Dendritic cell treated with granulocyte-macrophage colony-stimulating factor and Interleukin-4, amounts not matched to agents 40 ng/mL and 50 ng/mL, for 4 days (primary cell): ENCODE measurements at regions not wholly inside any gene's neighbourhood (a gene's known extent, or its start where the extent isn't known, plus 50 kb on each side); places are given as distances from the start of the nearest gene placed in this dataset.

ENCODE experiments used
- H3K27ac Mint-ChIP-seq: one replicate; pipeline ENCODE4 v1.8.0; 2022; ENCODE audit warnings: mild to moderate bottlenecking, mixed read lengths
- H3K27me3 Mint-ChIP-seq: one replicate; pipeline ENCODE4 v1.8.0; 2022; ENCODE audit warnings: mild to moderate bottlenecking, mixed read lengths
- H3K36me3 Mint-ChIP-seq: one replicate; pipeline ENCODE4 v1.8.0; 2022; ENCODE audit warnings: low read depth, mixed read lengths
- H3K4me1 Mint-ChIP-seq: one replicate; pipeline ENCODE4 v1.8.0; 2022; ENCODE audit warnings: low read depth, mixed read lengths
- H3K4me3 Mint-ChIP-seq: one replicate; pipeline ENCODE4 v1.8.0; 2022; ENCODE audit warnings: mild to moderate bottlenecking, moderate library complexity, mixed read lengths
- H3K9me3 Mint-ChIP-seq: one replicate; pipeline ENCODE4 v1.8.0; 2022; ENCODE audit warnings: mixed read lengths
- intact Hi-C: fragments of 100-400 bp; cut with micrococcal nuclease; formaldehyde crosslinking; loops from one replicate; pipeline ENCODE4 v1.15.0; 2022

GRCh38 chr6:147621263-147621662, 112.8 kb downstream of the SAMD5 start:
- Mint-ChIP-seq H3K4me3 (no peak overlapping the region), H3K27ac (no peak overlapping the region), H3K36me3 (no peaks in the 10 kb centered on the region), H3K9me3 (no peaks in the 10 kb centered on the region), H3K4me1 (no peaks in the 10 kb centered on the region), H3K27me3 (no peaks in the 10 kb centered on the region)
- intact Hi-C loops, result no loop called here

DNA sequence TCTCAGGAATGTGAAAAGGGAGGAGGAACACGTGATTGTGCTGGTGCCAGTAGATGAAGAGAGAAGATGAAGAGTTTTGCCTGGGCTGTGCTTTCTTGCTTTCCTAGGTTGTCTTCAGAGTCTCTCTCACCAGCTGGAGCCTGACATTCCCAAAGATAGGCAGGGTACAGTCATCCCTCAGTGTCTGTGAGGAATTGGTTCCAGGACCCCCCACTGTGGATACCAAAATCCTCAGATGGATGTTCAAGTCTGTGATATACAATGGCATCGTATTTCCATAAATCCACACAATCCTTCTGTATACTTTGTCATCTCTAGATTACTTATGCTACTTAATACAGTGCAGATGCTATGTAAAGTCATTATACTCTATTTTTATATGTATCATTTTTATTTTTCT, 113.5 kb downstream of the SAMD5 start:
- no peak overlapping the region for H3K27ac Mint-ChIP-seq

DNA sequence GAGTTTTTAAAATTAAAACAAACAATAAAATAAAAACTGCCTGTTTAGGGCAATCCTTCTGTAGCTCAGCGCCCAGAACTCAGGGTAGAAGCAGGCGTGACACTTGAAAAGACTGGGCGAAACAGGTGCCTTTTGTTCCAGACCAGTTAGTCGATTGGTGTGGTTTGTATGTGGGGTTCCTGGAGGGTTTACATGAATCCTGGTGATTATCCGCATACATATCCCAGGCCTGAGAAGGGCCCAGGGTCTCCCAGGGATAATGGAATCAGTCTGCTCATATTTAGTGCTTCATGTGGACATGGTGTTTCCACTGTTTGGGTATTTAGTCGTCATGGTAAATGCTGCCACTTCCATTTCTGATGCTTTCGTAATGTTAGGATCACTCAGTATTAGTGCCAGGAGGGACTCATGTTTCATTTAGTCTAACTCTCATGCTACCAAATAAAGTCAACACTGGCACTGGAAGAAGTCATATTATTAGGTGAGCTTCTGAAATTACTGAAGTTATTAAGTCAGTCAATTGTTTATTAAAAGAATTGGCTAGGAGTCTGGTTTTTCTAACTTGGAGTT, 116.5 kb downstream of the SAMD5 start:
- Mint-ChIP-seq H3K9me3 (no peaks in the 10 kb centered on the region), H3K27ac (no peak overlapping the region), H3K36me3 (no peaks in the 10 kb centered on the region), H3K27me3 (no peaks in the 10 kb centered on the region), H3K4me1 (no peaks in the 10 kb centered on the region), H3K4me3 (no peak overlapping the region)
- intact Hi-C loops, result no loop called here

More for the DNA sequence above, 113.5 kb downstream of the SAMD5 start:
- intact Hi-C loops, result no loop called here
- Mint-ChIP-seq H3K9me3 (no peaks in the 10 kb centered on the region), H3K4me1 (no peaks in the 10 kb centered on the region), H3K4me3 (no peak overlapping the region), H3K27me3 (no peaks in the 10 kb centered on the region), H3K36me3 (no peaks in the 10 kb centered on the region)

DNA sequence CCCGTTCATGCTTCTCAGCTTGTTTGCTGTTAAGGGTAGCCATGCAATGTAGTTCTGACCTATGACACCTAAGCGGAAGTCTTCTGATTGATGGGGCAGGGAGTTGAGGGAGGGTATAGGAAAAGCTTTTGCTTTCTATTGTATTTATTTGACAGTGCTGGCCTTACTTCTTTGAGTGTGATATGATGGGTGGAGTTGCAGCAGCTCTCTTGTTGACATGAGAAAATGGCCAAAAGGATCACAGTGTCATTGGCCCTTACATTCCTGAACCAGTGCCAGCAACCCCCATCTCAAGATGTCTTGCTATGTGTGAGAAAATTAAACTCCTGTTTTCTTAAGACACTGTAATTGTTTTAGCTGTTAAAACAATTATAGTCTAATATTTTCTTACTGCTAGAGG, 117.5 kb downstream of the SAMD5 start:
- Mint-ChIP-seq H3K9me3 (peaks cover 7% of the 10 kb centered on the region), H3K27ac (no peak overlapping the region), H3K4me1 (no peaks in the 10 kb centered on the region), H3K27me3 (no peaks in the 10 kb centered on the region), H3K4me3 (no peak overlapping the region), H3K36me3 (no peaks in the 10 kb centered on the region)
- intact Hi-C loops, result no loop called here

GRCh38 chr6:147627411-147627810, 118.9 kb downstream of the SAMD5 start:
- H3K27ac Mint-ChIP-seq, result no peak overlapping the region
- H3K4me1 Mint-ChIP-seq, result no peaks in the 10 kb centered on the region
- peaks cover 21% of the 10 kb centered on the region for H3K9me3 Mint-ChIP-seq
- H3K27me3 Mint-ChIP-seq, result no peaks in the 10 kb centered on the region
- no peaks in the 10 kb centered on the region for H3K36me3 Mint-ChIP-seq
- intact Hi-C loops, result no loop called here
- H3K4me3 Mint-ChIP-seq, result no peak overlapping the region

DNA sequence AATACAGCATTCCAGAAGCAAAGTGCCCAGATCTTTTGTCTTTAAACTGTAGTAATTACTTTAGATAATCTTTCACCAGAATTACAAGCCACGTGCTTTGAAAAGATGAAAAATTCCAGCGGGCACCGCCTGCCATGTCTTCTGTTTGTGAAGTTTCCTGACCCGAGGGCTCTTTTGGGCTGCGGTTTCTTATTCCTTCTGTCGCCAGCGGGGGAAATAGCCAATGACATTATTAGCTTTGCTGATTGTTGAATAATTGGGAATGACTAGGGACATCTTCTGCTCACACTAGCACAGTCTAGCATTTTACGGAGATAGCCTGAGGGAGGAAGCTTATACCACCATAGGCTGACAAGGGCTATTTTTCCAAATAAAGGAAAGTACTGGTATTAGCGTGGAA, 124.7 kb downstream of the SAMD5 start:
- Mint-ChIP-seq H3K27ac (no peak overlapping the region), H3K36me3 (no peaks in the 10 kb centered on the region), H3K4me3 (no peak overlapping the region), H3K4me1 (no peaks in the 10 kb centered on the region), H3K27me3 (no peaks in the 10 kb centered on the region), H3K9me3 (peaks cover 35% of the 10 kb centered on the region)
- intact Hi-C loops, result no loop called here

DNA sequence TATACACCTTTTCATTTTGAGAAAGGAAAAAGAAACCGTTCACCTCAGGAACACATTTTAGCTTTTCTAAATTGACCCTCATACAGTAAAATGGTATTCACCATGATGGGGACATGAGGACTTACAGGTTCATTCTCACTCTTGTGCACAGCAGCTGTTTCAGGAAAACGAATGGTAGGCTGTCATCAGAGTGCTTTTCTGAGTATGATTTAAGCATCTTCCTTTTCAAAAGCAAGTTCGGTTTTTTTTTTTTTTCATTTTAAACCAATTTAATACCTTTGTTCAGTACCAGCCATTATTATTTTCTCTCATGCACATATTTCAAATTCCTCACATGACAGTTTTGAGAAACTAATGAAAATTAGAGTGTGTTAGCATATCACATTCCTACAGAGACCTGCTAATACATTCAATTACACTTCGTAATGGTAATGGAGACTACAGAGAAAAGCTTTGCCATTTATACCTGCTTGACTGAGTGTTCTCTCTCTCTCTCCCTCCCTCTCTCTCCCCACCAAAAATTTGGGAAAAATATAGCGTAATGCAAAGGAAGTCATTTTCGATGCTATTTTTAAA, 129.2 kb downstream of the SAMD5 start:
- Mint-ChIP-seq H3K27ac (no peak overlapping the region), H3K9me3 (peaks cover 11% of the 10 kb centered on the region), H3K4me1 (no peaks in the 10 kb centered on the region), H3K4me3 (no peak overlapping the region), H3K36me3 (no peaks in the 10 kb centered on the region), H3K27me3 (no peaks in the 10 kb centered on the region)
- intact Hi-C loops, result no loop called here

DNA sequence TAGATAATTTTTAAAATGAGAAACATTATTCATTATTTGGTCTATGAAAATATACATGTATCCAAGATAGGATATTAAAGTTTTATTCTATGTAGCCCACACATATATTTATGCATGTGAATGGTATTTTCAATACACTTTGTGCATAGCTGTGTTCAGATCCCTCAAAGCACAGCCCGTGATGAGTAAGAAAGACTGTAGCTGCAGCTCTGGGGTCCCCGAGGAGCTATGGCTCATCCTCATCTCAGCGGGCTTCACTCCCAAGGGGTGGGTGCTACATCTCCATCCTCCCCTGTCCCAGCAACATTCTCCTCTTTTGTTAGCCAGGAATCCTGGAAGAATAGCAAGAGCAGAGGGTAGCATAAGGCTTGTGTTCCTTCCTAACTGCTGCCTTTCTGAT, 130.8 kb downstream of the SAMD5 start:
- Mint-ChIP-seq H3K27me3 (no peaks in the 10 kb centered on the region), H3K4me3 (no peak overlapping the region), H3K4me1 (no peaks in the 10 kb centered on the region), H3K9me3 (peaks cover 4% of the 10 kb centered on the region), H3K27ac (no peak overlapping the region), H3K36me3 (no peaks in the 10 kb centered on the region)
- intact Hi-C loops, result no loop called here

DNA sequence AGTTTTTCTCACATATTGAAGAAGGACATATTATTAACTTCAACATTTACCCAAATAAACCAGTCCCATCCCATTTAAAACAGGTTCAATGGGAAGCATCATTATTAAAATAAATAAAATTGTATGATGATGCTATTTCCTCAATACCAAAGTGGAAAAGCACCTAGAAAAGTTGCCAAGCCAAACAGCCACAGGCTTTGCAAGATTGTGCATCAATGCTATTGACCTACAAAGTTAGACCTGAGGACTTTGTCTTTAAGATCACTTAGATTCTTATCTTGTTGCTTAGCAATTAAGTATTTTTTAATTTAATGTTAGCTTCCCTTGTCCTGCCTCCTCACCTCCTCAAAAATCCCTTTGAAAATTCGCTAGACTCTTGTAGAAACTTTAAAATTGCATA, 132.1 kb downstream of the SAMD5 start:
- Mint-ChIP-seq H3K4me3 (no peak overlapping the region), H3K27ac (no peak overlapping the region), H3K4me1 (no peaks in the 10 kb centered on the region), H3K36me3 (no peaks in the 10 kb centered on the region), H3K9me3 (no peaks in the 10 kb centered on the region), H3K27me3 (no peaks in the 10 kb centered on the region)
- intact Hi-C loops, result no loop called here

- no peaks in the 10 kb centered on the region for H3K4me1 Mint-ChIP-seq
- no peaks in the 10 kb centered on the region for H3K27me3 Mint-ChIP-seq
- no peak overlapping the region for H3K4me3 Mint-ChIP-seq
- intact Hi-C loops, result no loop called here
- no peaks in the 10 kb centered on the region for H3K36me3 Mint-ChIP-seq
- no peak overlapping the region for H3K27ac Mint-ChIP-seq
- no peaks in the 10 kb centered on the region for H3K9me3 Mint-ChIP-seq
These were observed 133.0 kb downstream of the SAMD5 start for GRCh38 chr6:147641511-147641910.

- no peak overlapping the region for H3K4me3 Mint-ChIP-seq
- no peak overlapping the region for H3K27ac Mint-ChIP-seq
- no peaks in the 10 kb centered on the region for H3K4me1 Mint-ChIP-seq
- no peaks in the 10 kb centered on the region for H3K36me3 Mint-ChIP-seq
- H3K27me3 Mint-ChIP-seq, result no peaks in the 10 kb centered on the region
- no peaks in the 10 kb centered on the region for H3K9me3 Mint-ChIP-seq
- intact Hi-C loops, result no loop called here
These were observed 134.0 kb downstream of the SAMD5 start for GRCh38 chr6:147642458-147642857.

DNA sequence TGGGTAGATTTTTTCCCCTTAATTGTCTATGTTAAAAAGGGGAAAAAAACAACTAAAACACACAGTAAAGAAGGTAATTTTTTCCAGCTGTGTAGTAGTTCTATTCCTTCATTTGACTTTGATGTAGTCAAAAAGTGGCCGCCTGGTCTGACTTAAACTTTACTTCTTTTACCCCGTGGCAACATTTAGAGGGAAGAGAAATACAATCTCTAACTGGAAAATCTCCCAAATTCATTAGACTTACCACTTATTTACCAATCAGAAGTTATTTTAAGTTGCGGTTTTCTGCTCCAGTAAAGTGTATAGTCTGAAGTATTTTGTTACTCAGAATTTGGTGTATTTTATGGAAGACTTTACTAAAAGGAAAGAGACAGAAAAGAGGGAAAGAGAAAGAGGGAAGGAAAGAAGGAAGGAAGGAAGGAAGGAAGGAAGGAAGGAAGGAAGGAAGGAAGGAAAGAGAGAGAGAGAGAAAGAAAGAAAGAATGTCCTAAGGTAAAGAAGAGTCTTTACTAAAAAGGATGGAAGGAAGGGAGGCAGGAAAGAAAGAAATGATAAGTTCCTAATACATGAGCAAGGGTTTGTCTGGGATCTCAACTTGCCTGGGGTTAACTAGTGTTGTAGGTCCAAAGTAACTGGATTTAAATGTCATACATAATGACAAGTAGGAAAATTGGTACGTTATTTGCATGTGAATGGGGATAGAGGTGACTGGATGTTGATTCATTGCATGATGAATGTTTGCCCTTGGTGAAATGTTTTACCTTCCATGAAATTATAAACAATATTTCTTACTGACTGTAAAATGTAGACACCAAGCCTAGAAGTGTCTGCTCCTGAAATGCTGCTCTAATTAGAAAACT, 135.1 kb downstream of the SAMD5 start:
- no peak overlapping the region for H3K4me3 Mint-ChIP-seq
- no peaks in the 10 kb centered on the region for H3K36me3 Mint-ChIP-seq
- no peaks in the 10 kb centered on the region for H3K4me1 Mint-ChIP-seq
- no peaks in the 10 kb centered on the region for H3K9me3 Mint-ChIP-seq
- no peak overlapping the region for H3K27ac Mint-ChIP-seq
- no peaks in the 10 kb centered on the region for H3K27me3 Mint-ChIP-seq
- intact Hi-C loops, result no loop called here

GRCh38 chr6:147648916-147649315, 140.4 kb downstream of the SAMD5 start:
- Mint-ChIP-seq H3K27me3 (no peaks in the 10 kb centered on the region), H3K9me3 (no peaks in the 10 kb centered on the region), H3K36me3 (no peaks in the 10 kb centered on the region), H3K4me3 (no peak overlapping the region), H3K27ac (no peak overlapping the region), H3K4me1 (no peaks in the 10 kb centered on the region)
- intact Hi-C loops, result no loop called here

DNA sequence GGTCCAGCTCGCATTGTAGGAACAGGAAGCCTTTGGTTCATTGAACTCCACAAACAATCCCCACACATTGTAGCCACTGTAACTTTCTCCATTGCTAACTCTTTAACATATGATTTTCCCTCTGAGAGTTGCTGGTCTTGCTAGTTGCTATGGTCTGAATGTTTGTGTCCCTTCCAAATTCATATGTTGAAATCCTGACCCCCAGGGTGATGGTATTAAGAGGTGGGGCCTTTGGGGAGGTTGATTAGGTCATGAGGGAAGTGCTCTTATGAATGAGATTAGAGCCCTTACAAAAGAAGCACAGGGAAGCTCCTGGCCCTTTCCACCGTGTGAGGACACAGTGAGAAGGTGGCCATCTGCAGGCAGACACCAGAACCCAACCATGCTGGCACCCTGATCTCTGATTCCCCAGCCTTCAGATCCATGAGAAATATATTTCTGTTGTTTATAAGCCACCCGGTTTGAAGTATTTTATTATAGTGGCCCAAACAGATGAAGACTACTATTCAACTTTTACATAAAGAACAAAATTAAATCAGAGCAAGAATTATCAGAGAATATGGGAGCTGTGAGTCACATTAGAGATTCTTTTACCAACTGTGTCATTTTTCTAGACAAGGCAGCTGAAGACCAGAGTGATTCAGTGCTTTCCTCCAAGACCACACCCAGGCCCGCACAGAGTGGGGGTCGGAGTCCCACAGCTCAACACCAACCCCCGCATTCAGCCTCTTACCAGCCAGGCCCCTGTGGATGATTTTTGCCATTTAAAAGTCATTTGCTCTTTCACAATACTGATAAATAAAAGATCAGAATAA, 143.0 kb downstream of the SAMD5 start:
- H3K36me3 Mint-ChIP-seq, result no peaks in the 10 kb centered on the region
- no peaks in the 10 kb centered on the region for H3K9me3 Mint-ChIP-seq
- H3K4me3 Mint-ChIP-seq, result no peak overlapping the region
- intact Hi-C loops, result no loop called here
- H3K27ac Mint-ChIP-seq, result no peak overlapping the region
- H3K27me3 Mint-ChIP-seq, result no peaks in the 10 kb centered on the region
- H3K4me1 Mint-ChIP-seq, result no peaks in the 10 kb centered on the region
